H1 (cell line): ENCODE measurements at regions not wholly inside any gene's neighbourhood (a gene's known extent, or its start where the extent isn't known, plus 50 kb on each side); places are given as distances from the start of the nearest gene placed in this dataset.

Source experiments
- POLR2A ChIP-seq, 2 experiments: IDR thresholded peaks; 1 replicate in 1 of 2; 2 replicates in 1 of 2; pipeline ENCODE4 v1.6.1; 2011; ENCODE audit warnings: low read depth in 2 of 2, low read length in 2 of 2, mild to moderate bottlenecking in 2 of 2; ENCODE audit errors: control extremely low read depth in 1 of 2
- SP2 ChIP-seq: IDR thresholded peaks from 2 replicates; pipeline ENCODE4 v1.6.1; 2012; ENCODE audit warnings: mild to moderate bottlenecking, low read length, inconsistent platforms
- TF ChIP-seq, protein P1 (sequence below), 3 experiments: IDR thresholded peaks; 1 replicate in 2 of 3; 2 replicates in 1 of 3; pipeline versions ENCODE4 v1.5.1 to v1.6.1; 2011; ENCODE audit warnings: low read length in 3 of 3, mild to moderate bottlenecking in 3 of 3, inconsistent platforms in 2 of 3, low read depth in 1 of 3, moderate library complexity in 1 of 3; ENCODE audit not compliant: insufficient read depth in 1 of 3; ENCODE audit errors: control extremely low read depth in 1 of 3

DNA sequence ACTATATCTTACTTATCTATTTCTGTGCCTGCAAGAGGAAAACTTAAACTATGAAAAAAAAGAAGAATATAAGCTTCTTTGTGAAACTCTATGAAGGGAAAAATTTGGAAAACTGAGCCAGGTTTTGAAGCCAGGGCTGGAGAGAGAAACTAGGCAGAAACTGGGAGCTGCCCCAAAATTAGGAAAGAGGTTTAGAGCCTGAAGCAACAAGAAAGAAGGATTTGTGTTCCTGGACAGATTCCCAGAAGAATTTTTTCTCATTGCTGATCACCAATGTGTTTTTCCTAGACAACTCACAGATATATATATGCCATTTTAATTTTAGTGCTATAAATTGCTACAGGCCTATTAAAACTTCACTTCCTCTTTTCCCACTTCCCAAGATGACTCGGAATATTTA is 245.0 kb upstream of the GEMIN8 start:
- TF ChIP-seq SP2 (no peak), POLR2A (IDR thresholded peaks at IDR 0.05; ENCODE audit: control extremely low read depth in 1 of 2, low read depth in 2 of 2, low read length in 2 of 2) (no peak)
- TF ChIP-seq, protein P1, sequence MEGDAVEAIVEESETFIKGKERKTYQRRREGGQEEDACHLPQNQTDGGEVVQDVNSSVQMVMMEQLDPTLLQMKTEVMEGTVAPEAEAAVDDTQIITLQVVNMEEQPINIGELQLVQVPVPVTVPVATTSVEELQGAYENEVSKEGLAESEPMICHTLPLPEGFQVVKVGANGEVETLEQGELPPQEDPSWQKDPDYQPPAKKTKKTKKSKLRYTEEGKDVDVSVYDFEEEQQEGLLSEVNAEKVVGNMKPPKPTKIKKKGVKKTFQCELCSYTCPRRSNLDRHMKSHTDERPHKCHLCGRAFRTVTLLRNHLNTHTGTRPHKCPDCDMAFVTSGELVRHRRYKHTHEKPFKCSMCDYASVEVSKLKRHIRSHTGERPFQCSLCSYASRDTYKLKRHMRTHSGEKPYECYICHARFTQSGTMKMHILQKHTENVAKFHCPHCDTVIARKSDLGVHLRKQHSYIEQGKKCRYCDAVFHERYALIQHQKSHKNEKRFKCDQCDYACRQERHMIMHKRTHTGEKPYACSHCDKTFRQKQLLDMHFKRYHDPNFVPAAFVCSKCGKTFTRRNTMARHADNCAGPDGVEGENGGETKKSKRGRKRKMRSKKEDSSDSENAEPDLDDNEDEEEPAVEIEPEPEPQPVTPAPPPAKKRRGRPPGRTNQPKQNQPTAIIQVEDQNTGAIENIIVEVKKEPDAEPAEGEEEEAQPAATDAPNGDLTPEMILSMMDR (IDR thresholded peaks at IDR 0.05; ENCODE audit: control extremely low read depth in 1 of 3, insufficient read depth in 1 of 3, low read depth in 1 of 3, low read length in 3 of 3): no peak
